WTC11 (cell line): ENCODE measurements at regions not wholly inside any gene's neighbourhood (a gene's known extent, or its start where the extent isn't known, plus 50 kb on each side); places are given as distances from the start of the nearest gene placed in this dataset.

Experiments
- ATAC-seq: fragments of 200-7000 bp; cut with Tn5 transposase; 2 replicates; pipeline ENCODE4 v1.10.0; 2021; ENCODE audit warnings: mild to moderate bottlenecking, moderate library complexity
- CTCF ChIA-PET: fragments of 300-600 bp; sonication (Branson Sonifier 250); formaldehyde crosslinking; loops from one replicate; lab custom pipeline; 2021; ENCODE audit warnings: antibody characterized with exemption; lab: Charles Lee
- POLR2A ChIA-PET: fragments of 350-600 bp; sonication (Branson Sonifier 250); formaldehyde crosslinking; loops from one replicate; lab custom pipeline; 2021; ENCODE audit warnings: antibody characterized with exemption; lab: Charles Lee
- DNase-seq: peaks from one replicate; pipeline ENCODE4 v3.0.0; 2021; ENCODE audit warnings: low spot score
- H3K27ac Mint-ChIP-seq: 2 replicates; pipeline ENCODE4 v1.8.0; 2021; ENCODE audit warnings: mixed read lengths
- H3K27me3 Mint-ChIP-seq: 2 replicates; pipeline ENCODE4 v1.8.0; 2021; ENCODE audit warnings: low read depth, mild to moderate bottlenecking, moderate library complexity, mixed read lengths
- H3K36me3 Mint-ChIP-seq: 2 replicates; pipeline ENCODE4 v1.8.0; 2021; ENCODE audit warnings: mixed read lengths
- H3K4me1 Mint-ChIP-seq: 2 replicates; pipeline ENCODE4 v1.8.0; 2022; ENCODE audit warnings: mixed read lengths
- H3K4me3 Mint-ChIP-seq: 2 replicates; pipeline ENCODE4 v1.8.0; 2021; ENCODE audit warnings: mild to moderate bottlenecking, moderate library complexity, mixed read lengths
- H3K9me3 Mint-ChIP-seq: 2 replicates; pipeline ENCODE4 v1.8.0; 2021; ENCODE audit warnings: mixed read lengths
- ELF4 ChIP-seq: sonication (generic); formaldehyde crosslinking; IDR thresholded peaks from 2 replicates; pipeline ENCODE4 v1.8.1; 2022; ENCODE audit warnings: low read depth, mild to moderate bottlenecking, moderate library complexity, missing genetic modification reagents
- EMX1 ChIP-seq: fragments of 250-450 bp; sonication (Bioruptor Pico); IDR thresholded peaks from 2 replicates; pipeline ENCODE4 v1.8.0; 2021; ENCODE audit warnings: mild to moderate bottlenecking
- ETV6 ChIP-seq: sonication (generic); formaldehyde crosslinking; IDR thresholded peaks from 2 replicates; pipeline ENCODE4 v1.8.1; 2022; ENCODE audit warnings: mild to moderate bottlenecking, missing genetic modification reagents
- FOXJ3 ChIP-seq: sonication (generic); formaldehyde crosslinking; IDR thresholded peaks from 2 replicates; pipeline ENCODE4 v1.9.0; 2021; ENCODE audit warnings: missing genetic modification reagents, mild to moderate bottlenecking, borderline replicate concordance
- GABPB1 ChIP-seq: sonication (generic); formaldehyde crosslinking; IDR thresholded peaks from 2 replicates; pipeline ENCODE4 v1.8.1; 2023; ENCODE audit warnings: mild to moderate bottlenecking, missing genetic modification reagents
- GRHL2 ChIP-seq: fragments of 250-450 bp; sonication (Bioruptor Pico); IDR thresholded peaks from 2 replicates; pipeline ENCODE4 v1.8.0; 2022; ENCODE audit warnings: mild to moderate bottlenecking, moderate library complexity; ENCODE audit not compliant: insufficient replicate concordance, severe bottlenecking
- IRF2 ChIP-seq: sonication (generic); formaldehyde crosslinking; IDR thresholded peaks from 2 replicates; pipeline ENCODE4 v1.8.0; 2022; ENCODE audit warnings: low read depth, missing genetic modification reagents, borderline replicate concordance
- JUN ChIP-seq: sonication (generic); formaldehyde crosslinking; IDR thresholded peaks from 2 replicates; pipeline ENCODE4 v1.8.0; 2023; ENCODE audit warnings: mild to moderate bottlenecking, missing genetic modification reagents
- KAT7 ChIP-seq: sonication (generic); formaldehyde crosslinking; IDR thresholded peaks from 2 replicates; pipeline ENCODE4 v1.8.1; 2023; ENCODE audit warnings: missing genetic modification reagents, mild to moderate bottlenecking, borderline replicate concordance
- MYBL2 ChIP-seq: sonication (generic); formaldehyde crosslinking; IDR thresholded peaks from 2 replicates; pipeline ENCODE4 v1.8.1; 2023; ENCODE audit warnings: mild to moderate bottlenecking, moderate library complexity, missing genetic modification reagents
- NR1H2 ChIP-seq: sonication (generic); formaldehyde crosslinking; IDR thresholded peaks from 2 replicates; pipeline ENCODE4 v1.9.0; 2021; ENCODE audit warnings: mild to moderate bottlenecking, moderate library complexity, missing genetic modification reagents
- RORB ChIP-seq: fragments of 250-450 bp; sonication (Bioruptor Pico); IDR thresholded peaks from 2 replicates; pipeline ENCODE4 v1.9.0; 2021; ENCODE audit warnings: mild to moderate bottlenecking
- SMAD3 ChIP-seq: sonication (generic); formaldehyde crosslinking; IDR thresholded peaks from 2 replicates; pipeline ENCODE4 v1.8.0; 2022; ENCODE audit warnings: missing genetic modification reagents, mild to moderate bottlenecking, borderline replicate concordance
- SP1 ChIP-seq: sonication (generic); formaldehyde crosslinking; conservative IDR thresholded peaks from 2 replicates; pipeline ENCODE4 v1.8.1; 2022; ENCODE audit warnings: missing genetic modification reagents
- TEAD4 ChIP-seq: sonication (generic); formaldehyde crosslinking; IDR thresholded peaks from 2 replicates; pipeline ENCODE4 v1.8.0; 2022; ENCODE audit warnings: mild to moderate bottlenecking, missing genetic modification reagents
- ZNF263 ChIP-seq: sonication (generic); formaldehyde crosslinking; IDR thresholded peaks from 2 replicates; pipeline ENCODE4 v1.8.1; 2022; ENCODE audit warnings: low read depth, mild to moderate bottlenecking, moderate library complexity, missing genetic modification reagents
- ZNF317 ChIP-seq: sonication (generic); formaldehyde crosslinking; IDR thresholded peaks from 2 replicates; pipeline ENCODE4 v1.8.1; 2023; ENCODE audit warnings: low read depth, mild to moderate bottlenecking, moderate library complexity, missing genetic modification reagents, borderline replicate concordance
- ZNF423 ChIP-seq: fragments of 250-450 bp; sonication (Bioruptor Pico); IDR thresholded peaks from 2 replicates; pipeline ENCODE4 v2.1.2; 2022; ENCODE audit warnings: mild to moderate bottlenecking, moderate library complexity
- TF ChIP-seq, protein P1 (sequence below): fragments of 250-450 bp; sonication (Bioruptor Pico); IDR thresholded peaks from 2 replicates; pipeline ENCODE4 v1.9.0; 2021; ENCODE audit warnings: mild to moderate bottlenecking
- TF ChIP-seq, protein P2 (sequence below): sonication (generic); formaldehyde crosslinking; IDR thresholded peaks from 2 replicates; pipeline ENCODE4 v1.8.1; 2023; ENCODE audit warnings: mild to moderate bottlenecking, missing genetic modification reagents
- TF ChIP-seq, protein P3 (sequence below): sonication (generic); formaldehyde crosslinking; conservative IDR thresholded peaks from 2 replicates; pipeline ENCODE4 v1.8.1; 2022; ENCODE audit warnings: mild to moderate bottlenecking, missing genetic modification reagents
- TF ChIP-seq, protein P4 (sequence below): sonication (generic); formaldehyde crosslinking; IDR thresholded peaks from 2 replicates; pipeline ENCODE4 v1.8.0; 2023; ENCODE audit warnings: missing genetic modification reagents, mild to moderate bottlenecking, borderline replicate concordance
- TF ChIP-seq, protein P5 (sequence below): sonication (generic); formaldehyde crosslinking; IDR thresholded peaks from 2 replicates; pipeline ENCODE4 v1.8.1; 2023; ENCODE audit warnings: mild to moderate bottlenecking, missing genetic modification reagents
- TF ChIP-seq, protein P6 (sequence below): sonication (generic); formaldehyde crosslinking; IDR thresholded peaks from 2 replicates; pipeline ENCODE4 v1.8.1; 2022; ENCODE audit warnings: missing genetic modification reagents, borderline replicate concordance

DNA sequence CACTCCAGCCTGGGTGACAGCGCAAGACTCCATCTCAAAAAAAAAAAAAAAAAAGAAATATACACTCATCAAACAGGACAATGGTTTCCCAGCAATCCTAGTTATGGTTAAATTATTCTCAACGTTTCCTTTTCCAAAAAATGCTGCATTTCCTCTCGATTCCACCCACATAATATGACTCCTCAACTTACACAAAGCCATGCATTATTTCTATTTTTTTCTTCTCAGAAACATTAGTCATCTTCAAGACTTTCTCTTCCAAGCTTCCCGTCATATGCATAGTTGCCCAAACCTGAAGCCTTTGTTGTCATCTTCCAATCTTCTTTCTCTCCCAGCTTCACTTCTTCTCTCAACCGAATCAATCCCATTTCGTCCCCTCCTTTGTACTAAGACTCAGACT lies 61.4 kb upstream of the RANBP6 start:
- H3K4me3 Mint-ChIP-seq, result no peak overlapping the region
- ATAC-seq, result no peak
- TF ChIP-seq ETV6 (CRISPR knock-in tag), result no peak
- no peak for TF ChIP-seq ZNF423
- TF ChIP-seq FOXJ3 (CRISPR knock-in tag), result no peak
- no peak for TF ChIP-seq EMX1
- no peak for TF ChIP-seq SMAD3 (CRISPR knock-in tag)
- TF ChIP-seq, protein P1, sequence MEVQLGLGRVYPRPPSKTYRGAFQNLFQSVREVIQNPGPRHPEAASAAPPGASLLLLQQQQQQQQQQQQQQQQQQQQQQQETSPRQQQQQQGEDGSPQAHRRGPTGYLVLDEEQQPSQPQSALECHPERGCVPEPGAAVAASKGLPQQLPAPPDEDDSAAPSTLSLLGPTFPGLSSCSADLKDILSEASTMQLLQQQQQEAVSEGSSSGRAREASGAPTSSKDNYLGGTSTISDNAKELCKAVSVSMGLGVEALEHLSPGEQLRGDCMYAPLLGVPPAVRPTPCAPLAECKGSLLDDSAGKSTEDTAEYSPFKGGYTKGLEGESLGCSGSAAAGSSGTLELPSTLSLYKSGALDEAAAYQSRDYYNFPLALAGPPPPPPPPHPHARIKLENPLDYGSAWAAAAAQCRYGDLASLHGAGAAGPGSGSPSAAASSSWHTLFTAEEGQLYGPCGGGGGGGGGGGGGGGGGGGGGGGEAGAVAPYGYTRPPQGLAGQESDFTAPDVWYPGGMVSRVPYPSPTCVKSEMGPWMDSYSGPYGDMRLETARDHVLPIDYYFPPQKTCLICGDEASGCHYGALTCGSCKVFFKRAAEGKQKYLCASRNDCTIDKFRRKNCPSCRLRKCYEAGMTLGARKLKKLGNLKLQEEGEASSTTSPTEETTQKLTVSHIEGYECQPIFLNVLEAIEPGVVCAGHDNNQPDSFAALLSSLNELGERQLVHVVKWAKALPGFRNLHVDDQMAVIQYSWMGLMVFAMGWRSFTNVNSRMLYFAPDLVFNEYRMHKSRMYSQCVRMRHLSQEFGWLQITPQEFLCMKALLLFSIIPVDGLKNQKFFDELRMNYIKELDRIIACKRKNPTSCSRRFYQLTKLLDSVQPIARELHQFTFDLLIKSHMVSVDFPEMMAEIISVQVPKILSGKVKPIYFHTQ (CRISPR knock-in tag), result no peak
- TF ChIP-seq GRHL2 (CRISPR knock-in tag), result no peak
- TF ChIP-seq RORB (CRISPR knock-in tag), result no peak
- TF ChIP-seq, protein P2, sequence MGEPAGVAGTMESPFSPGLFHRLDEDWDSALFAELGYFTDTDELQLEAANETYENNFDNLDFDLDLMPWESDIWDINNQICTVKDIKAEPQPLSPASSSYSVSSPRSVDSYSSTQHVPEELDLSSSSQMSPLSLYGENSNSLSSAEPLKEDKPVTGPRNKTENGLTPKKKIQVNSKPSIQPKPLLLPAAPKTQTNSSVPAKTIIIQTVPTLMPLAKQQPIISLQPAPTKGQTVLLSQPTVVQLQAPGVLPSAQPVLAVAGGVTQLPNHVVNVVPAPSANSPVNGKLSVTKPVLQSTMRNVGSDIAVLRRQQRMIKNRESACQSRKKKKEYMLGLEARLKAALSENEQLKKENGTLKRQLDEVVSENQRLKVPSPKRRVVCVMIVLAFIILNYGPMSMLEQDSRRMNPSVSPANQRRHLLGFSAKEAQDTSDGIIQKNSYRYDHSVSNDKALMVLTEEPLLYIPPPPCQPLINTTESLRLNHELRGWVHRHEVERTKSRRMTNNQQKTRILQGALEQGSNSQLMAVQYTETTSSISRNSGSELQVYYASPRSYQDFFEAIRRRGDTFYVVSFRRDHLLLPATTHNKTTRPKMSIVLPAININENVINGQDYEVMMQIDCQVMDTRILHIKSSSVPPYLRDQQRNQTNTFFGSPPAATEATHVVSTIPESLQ (CRISPR knock-in tag), result no peak
- no peak for TF ChIP-seq ZNF263 (CRISPR knock-in tag)
- no peak for TF ChIP-seq KAT7 (CRISPR knock-in tag)
- TF ChIP-seq ZNF317, result no peak
- TF ChIP-seq MYBL2 (CRISPR knock-in tag), result no peak
- TF ChIP-seq ELF4 (CRISPR knock-in tag), result no peak
- TF ChIP-seq GABPB1 (CRISPR knock-in tag), result no peak
- TF ChIP-seq, all 79 proteins: peak for 0
- Mint-ChIP-seq H3K36me3 (no peaks in the 10 kb centered on the region), H3K27ac (no peak overlapping the region), H3K27me3 (no peaks in the 10 kb centered on the region; the same call in 1 of the 2 replicates), H3K9me3 (peaks cover 8% of the 10 kb centered on the region; the same call in 1 of the 2 replicates), H3K4me1 (peaks cover 39% of the 10 kb centered on the region)
- no peak for DNase-seq
- CTCF ChIA-PET, result no interaction called here
- POLR2A ChIA-PET, result interaction anchor here (0.7 kb wide), 1 partner anchor 10 kb away, joined by 5 read pairs; no protein-coding TSS in a partner anchor

DNA sequence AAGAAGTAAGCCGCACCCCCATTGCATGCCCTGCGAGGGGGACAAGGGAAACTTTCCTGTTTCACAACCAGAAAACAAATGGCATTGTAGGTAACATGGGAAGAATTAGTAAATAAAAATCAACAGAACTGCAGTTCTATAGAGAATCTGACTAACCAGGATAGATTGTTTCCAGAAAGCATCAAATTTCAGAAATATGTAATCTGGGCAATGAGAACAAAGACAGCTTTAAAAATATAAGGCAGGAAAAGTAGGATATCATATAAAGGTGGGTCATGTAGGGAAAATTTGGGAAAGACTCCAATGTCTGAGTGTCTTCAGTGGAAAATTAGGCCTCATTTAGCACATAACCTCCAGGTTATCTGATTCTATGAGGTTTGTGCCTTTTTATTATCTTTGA lies 58.3 kb upstream of the RANBP6 start:
- Mint-ChIP-seq H3K27me3 (peaks cover 5% of the 10 kb centered on the region; the same call in 1 of the 2 replicates), H3K27ac (no peak overlapping the region), H3K9me3 (peaks cover 20% of the 10 kb centered on the region), H3K36me3 (peaks cover 5% of the 10 kb centered on the region), H3K4me3 (no peak overlapping the region), H3K4me1 (peaks cover 14% of the 10 kb centered on the region)
- DNase-seq (no peak), ATAC-seq (no peak)
- ChIA-PET CTCF (interaction anchor here (1.0 kb wide), 1 partner anchor 19 kb away, joined by 3 read pairs; no protein-coding TSS in a partner anchor), POLR2A (no interaction called here)
- TF ChIP-seq IRF2 (CRISPR knock-in tag) (no peak), JUN (CRISPR knock-in tag) (no peak), SP1 (CRISPR knock-in tag) (no peak), NR1H2 (CRISPR knock-in tag) (no peak), TEAD4 (CRISPR knock-in tag) (no peak)
- TF ChIP-seq, protein P3, sequence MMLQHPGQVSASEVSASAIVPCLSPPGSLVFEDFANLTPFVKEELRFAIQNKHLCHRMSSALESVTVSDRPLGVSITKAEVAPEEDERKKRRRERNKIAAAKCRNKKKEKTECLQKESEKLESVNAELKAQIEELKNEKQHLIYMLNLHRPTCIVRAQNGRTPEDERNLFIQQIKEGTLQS (CRISPR knock-in tag), result no peak
- TF ChIP-seq, protein P4, sequence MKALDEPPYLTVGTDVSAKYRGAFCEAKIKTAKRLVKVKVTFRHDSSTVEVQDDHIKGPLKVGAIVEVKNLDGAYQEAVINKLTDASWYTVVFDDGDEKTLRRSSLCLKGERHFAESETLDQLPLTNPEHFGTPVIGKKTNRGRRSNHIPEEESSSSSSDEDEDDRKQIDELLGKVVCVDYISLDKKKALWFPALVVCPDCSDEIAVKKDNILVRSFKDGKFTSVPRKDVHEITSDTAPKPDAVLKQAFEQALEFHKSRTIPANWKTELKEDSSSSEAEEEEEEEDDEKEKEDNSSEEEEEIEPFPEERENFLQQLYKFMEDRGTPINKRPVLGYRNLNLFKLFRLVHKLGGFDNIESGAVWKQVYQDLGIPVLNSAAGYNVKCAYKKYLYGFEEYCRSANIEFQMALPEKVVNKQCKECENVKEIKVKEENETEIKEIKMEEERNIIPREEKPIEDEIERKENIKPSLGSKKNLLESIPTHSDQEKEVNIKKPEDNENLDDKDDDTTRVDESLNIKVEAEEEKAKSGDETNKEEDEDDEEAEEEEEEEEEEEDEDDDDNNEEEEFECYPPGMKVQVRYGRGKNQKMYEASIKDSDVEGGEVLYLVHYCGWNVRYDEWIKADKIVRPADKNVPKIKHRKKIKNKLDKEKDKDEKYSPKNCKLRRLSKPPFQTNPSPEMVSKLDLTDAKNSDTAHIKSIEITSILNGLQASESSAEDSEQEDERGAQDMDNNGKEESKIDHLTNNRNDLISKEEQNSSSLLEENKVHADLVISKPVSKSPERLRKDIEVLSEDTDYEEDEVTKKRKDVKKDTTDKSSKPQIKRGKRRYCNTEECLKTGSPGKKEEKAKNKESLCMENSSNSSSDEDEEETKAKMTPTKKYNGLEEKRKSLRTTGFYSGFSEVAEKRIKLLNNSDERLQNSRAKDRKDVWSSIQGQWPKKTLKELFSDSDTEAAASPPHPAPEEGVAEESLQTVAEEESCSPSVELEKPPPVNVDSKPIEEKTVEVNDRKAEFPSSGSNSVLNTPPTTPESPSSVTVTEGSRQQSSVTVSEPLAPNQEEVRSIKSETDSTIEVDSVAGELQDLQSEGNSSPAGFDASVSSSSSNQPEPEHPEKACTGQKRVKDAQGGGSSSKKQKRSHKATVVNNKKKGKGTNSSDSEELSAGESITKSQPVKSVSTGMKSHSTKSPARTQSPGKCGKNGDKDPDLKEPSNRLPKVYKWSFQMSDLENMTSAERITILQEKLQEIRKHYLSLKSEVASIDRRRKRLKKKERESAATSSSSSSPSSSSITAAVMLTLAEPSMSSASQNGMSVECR (CRISPR knock-in tag), result no peak
- TF ChIP-seq, protein P5, sequence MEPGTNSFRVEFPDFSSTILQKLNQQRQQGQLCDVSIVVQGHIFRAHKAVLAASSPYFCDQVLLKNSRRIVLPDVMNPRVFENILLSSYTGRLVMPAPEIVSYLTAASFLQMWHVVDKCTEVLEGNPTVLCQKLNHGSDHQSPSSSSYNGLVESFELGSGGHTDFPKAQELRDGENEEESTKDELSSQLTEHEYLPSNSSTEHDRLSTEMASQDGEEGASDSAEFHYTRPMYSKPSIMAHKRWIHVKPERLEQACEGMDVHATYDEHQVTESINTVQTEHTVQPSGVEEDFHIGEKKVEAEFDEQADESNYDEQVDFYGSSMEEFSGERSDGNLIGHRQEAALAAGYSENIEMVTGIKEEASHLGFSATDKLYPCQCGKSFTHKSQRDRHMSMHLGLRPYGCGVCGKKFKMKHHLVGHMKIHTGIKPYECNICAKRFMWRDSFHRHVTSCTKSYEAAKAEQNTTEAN (CRISPR knock-in tag), result no peak
- TF ChIP-seq, protein P6, sequence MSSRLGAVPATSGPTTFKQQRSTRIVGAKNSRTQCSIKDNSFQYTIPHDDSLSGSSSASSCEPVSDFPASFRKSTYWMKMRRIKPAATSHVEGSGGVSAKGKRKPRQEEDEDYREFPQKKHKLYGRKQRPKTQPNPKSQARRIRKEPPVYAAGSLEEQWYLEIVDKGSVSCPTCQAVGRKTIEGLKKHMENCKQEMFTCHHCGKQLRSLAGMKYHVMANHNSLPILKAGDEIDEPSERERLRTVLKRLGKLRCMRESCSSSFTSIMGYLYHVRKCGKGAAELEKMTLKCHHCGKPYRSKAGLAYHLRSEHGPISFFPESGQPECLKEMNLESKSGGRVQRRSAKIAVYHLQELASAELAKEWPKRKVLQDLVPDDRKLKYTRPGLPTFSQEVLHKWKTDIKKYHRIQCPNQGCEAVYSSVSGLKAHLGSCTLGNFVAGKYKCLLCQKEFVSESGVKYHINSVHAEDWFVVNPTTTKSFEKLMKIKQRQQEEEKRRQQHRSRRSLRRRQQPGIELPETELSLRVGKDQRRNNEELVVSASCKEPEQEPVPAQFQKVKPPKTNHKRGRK, result no peak
